Occipital lobe (tissue), 1 donor: ENCODE measurements at regions not wholly inside any gene's neighbourhood (a gene's known extent, or its start where the extent isn't known, plus 50 kb on each side); places are given as distances from the start of the nearest gene placed in this dataset.

Experiments
- DNase-seq: peaks from one replicate; lab custom pipeline; 2025; lab: John Stamatoyannopoulos, UW

DNA sequence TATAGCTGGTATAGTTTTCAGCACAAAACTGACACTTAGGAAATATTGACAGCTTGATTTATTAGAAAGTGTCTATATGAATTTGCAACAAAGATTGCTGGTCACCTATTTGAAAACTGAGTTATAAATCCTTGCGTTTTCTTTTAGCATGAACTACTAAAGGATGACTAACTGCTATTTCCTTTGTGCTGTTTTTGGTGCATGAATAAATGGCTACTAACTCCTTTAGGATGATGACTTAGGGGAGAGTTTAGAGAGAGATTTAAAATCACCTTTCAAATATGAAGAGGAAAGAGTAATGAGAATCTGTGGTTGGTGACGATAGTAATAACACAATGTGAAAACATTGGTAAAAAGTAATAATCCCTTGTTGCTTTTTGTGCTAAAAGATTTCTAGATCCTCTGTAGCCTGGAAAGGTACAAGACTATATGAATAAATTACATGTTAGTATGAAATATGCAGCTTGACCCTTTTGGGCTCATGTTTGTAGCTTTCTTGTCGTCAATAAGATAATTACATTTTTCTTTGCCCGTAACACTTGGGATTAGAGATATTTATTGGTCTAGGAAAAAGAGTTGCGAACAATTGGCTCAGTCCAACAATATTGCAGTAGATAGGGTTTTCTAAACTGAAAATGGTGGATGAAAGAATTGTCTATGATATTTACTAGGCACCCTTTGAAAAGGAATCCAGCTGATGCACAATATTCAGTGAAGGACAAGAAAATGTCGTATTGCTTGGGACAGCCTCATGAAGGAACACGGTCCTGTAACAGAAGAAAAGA is 453.0 kb downstream of the ADAMTS20 start:
- no peak for DNase-seq

DNA sequence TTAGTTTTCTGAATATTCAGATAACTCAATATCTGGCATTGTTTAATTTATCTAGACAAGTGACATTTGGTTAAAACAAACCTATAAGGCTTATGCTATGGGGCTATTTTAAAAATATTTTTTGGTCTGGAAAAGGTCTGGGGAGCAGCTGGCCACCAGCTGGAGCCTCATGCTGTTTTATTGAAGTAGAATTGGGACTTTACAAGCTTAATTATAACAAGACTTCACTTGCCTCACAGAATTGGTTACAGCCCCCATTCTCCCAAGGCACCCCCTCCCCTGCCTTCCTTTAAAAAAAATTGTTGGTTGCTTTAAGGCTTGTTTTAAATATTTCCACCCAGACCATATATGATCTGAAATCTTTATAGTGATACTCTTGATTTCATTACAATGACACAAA is 453.9 kb downstream of the ADAMTS20 start:
- no peak for DNase-seq

DNA sequence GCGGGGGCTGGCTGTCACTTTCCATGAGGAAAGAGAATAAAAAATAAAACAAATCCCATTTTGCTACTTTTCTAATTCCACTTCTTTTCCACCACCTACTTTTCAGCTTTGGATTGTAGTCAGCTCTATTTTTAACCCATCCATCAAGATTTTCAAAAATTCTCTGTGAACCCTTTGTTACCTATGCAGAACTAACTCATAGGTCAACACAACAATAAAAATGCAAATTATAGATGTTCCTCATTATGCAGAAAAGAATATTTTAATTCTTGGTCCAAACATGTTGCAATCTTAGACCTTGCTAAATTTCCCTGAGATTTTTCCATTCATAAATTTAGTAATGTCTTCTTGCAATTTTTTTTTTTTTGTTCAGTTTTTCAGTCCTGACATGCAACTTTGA is 454.5 kb downstream of the ADAMTS20 start:
- DNase-seq, result no peak

DNA sequence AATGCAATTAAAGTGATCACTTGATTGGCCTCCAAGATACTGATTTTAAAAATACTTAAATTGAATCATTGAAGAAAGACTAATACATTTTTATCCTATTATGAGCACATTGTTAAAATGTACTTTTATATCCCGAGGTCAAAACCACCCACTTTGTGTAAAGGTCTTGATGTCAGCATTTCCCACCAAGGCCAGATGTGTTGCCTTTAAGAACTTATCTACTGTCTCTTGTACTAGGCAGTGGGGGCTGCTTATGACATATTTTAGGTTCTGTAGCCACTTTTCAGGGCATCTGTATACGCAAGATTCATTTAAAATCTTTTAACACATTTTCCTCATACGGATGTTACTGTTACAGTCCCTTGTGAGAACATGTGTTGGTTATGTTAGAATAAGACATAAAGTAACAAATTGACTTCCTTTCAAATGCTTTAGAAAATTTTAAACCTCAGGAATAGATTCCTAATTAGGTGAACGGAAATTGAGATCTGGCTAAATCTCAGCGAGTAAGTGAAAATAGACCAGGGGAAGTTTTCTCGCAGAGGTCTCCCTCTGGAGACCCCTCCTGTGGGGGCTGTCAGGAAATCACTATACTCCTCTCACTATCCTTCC is 456.2 kb downstream of the ADAMTS20 start:
- no peak for DNase-seq

DNA sequence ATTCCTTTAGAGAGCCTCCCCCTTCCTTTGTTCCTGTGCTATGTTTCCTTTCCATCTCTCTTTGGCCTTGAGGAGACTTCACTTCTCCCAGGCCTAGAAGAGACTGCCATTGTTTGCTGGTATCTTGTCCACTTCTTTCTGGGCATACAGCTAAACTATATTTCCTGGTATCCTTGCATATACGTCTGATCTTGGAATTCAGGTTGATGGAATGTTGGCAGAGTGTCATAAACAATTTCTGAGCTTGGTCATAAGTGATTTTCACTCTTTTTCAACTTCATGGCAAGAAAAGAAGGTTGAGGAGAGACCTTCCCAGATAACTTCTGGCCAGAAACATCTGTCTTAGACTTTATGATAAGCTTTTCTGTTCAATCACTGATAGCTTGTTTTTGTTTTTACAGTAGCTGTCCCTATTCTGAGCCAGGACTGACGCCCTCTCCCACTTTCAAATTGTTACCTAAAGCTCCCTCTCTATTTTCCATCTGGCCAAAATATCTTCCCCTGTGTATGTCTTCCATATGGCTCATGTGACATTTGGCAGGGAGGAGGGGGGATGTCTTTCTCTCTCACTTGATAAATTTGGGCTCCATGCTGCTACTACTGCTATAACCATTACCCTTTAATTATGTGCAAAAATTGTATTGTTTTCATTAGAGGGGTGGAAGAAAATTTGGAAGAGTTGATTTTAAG is 457.0 kb downstream of the ADAMTS20 start:
- no peak for DNase-seq

DNA sequence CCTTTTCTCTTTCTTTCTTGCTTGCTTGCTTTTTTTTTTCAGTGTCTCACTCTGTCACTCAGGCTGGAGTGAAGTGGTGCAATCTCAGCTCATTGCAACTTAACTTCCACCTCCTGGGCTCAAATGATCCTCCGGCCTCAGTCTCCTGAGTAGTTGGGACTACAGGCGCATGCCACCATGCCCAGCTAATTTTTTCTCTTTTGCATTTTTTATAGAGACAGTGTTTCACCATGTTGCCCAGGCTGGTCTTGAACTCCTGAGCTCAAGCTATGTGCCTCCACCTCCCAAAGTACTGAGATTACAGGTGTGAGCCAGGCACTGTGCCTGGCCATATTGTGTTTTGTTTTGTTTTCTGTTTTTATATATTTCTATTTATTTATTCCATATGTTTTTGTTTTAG is 461.0 kb downstream of the ADAMTS20 start:
- DNase-seq, result no peak

DNA sequence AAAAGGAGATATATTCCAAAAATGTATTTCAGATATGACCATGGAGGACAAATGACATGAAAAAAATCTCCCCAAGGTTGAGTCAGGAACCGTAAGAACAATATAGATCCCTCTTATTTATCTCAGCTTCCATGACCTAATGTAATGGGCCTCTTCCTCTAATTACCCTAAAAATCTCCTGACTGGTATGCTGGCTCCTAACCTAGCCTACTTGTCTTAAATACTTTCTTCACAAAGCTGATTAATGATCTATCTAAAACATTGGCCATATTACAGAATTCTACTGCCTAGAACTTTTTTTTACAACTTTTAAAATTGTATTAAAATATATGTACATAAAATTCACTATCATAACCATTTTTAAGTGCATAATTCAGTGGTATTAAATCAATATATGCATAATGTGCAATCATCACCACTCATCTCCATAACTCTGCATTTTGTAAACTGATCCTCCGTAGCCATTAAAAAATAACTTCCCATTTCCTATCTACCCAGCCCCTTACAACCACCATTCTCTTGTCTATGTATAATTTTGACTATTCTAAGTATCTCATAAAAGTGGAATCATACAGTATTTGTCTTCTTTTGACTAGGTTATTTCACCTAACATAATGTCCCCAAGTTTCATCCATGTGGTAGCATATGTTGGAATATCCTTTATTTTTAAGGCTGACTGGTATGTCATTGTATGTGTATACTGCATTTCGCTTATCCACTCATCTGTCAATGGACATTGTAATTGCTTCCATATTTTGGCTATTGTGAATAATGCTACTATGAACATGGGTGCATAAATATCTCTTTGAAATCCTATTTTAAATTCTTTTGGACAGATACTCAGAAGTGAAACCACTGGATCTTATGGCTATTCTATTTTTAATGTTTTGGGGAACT is 464.6 kb downstream of the ADAMTS20 start:
- DNase-seq, result no peak

DNA sequence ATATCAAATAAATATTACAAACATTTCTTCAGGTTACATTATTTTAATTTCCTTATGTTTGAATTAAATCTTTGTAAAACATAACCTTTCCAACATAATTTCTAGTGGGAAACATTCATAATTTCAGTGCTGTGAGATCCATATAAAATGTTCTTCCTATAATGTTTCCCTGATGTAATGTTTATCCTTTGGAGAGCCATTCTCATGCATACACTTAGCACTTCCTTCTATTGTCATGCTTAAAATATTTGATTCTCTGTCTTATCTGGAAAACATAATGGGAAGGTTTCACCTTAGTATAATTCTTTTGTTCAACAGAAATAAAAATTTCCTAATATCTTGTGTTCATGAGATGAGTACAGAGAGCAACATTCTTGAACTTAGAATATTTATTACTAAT is 472.5 kb downstream of the ADAMTS20 start:
- DNase-seq, result no peak

DNA sequence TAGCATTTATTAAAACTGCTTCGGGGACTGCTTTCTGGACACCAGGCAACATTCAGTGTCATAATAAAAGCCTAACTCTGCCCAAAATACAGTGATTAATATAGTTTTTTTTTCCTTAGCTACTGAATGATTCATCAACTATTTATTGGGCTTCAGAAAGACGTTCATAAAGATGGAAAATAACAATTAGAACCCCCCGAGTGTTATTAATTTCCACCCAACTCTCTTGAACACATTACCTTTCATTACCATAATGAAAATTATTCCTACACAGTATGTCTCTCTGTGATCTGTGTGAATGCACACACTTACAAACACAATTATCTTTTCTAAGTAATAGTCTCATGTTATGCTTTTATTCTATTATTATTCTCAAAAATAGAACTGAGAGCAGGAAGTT is 473.0 kb downstream of the ADAMTS20 start:
- no peak for DNase-seq

DNA sequence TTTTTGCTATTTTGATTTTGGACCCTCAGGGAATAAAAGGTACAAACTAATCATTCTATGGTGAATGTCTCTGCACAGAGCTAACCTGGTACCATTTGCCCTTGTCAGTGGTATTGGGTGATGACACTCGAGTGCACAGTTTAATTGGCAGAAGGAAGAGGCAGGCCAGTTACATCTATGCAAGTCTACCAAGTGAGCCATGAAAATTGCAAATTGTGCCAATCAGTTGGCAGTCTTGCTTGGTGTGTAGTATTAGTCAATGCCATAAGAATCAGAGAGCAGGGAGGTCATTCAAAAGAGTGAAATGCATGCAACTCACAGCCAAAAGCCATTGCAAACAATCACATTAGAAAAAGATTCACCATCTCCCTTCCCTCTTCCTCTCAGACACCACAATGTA is 479.6 kb downstream of the ADAMTS20 start:
- no peak for DNase-seq

DNA sequence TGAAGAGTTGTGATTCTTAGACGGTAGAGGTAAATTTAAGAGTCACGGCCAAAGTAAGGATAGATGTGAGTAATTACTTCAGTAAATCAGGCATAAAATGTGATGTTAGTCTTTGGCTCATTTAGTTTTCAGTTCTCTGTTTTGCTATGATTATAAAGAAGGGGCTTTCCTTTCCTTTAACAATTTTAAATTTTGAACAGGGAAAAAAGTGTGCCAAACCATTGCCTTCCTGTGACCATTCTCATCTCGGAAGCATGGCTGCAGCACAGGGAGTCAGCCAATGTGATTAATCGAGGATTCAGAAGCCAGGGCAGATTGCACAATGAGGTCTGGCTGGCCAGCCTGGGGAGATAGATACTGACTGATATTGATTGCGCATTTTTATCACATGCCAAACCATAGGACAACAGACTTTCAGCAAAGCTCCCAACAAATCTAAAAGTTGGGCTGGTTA is 480.2 kb upstream of the PRICKLE1 start:
- no peak for DNase-seq

DNA sequence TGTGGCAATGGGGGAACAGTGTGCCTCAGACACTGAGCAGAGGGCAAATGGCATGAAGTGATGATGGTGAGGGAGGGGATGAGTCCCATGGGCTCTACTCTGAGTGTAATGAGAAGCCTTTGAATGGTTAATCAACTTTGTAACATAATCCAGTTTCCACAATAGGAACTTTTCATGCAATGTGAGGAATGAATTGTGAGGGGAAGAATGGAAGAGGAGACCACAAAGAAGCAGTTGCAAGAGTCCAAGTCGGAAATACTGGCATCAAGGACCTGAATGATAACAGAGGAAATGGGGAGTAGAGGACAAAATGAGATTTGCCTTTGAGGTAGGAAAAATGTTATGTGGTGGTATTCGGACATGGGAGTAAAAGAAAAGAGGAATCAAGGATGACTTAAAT is 476.9 kb upstream of the PRICKLE1 start:
- DNase-seq, result no peak

DNA sequence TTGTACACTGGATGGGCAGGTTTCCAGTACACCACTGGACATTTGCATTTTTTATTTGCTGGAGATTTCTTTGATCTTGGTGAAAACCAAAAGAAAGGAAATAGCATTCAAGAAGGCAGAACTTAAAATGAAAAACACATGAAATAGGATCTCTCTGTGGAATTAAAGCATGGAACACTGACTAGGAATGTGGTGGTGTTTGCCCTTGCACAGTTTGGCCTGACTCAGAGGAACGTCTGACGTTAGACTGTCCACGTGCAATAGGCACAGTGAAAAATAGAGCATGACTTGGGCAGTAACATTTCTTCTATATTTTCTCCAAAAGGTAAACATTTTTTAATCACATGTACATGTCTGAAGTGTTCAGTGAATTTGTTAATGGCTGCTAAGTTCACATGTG is 474.1 kb upstream of the PRICKLE1 start:
- DNase-seq, result no peak

DNA sequence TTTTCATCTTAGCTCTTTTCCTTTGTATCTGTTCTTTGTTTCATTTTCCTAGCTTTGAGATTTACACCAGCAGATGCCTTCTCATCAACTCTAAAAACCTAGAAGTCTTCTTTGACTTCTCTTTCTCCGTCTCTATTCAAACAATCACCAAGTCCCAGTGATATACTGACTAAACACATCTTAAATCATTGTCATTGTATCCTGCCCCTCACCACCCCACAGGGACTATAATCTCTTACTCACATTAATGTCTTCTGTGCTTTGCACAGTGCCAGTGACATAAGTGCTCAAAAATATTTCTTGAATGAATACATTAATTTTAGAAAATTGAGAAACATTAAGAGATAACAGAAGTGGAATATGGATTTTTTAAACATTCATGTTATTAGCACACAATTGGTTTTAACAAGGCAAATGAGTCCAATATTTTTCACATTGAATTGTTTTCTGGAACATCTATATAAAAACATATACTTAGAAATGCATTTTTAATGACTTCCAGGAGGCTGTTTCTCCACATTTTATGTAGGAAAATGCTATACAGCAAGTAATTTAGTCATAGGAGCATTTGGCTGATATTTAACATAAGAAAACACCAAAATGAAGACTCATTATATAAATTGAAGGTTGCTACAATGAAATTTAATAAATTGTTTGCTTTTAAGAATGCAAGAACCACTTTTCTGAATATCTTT is 472.8 kb upstream of the PRICKLE1 start:
- DNase-seq, result no peak

DNA sequence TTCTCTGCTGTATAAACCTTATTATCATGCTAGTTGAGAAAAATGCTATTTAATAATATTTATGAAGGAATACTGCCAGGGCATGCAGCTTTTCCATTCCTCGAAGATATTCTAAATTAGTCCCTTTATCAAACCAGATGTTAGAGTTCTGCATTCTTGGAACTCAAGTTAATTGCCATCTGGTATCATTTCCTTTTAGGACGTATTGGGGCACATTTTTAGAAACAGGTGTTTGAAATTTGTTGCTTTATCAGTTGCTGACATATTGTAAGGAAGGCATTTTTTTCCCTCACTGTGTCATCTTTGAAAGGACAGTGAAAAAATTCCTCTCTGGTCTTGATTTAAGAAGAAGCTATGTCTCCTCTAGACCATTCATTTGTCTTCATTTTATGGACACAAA is 471.2 kb upstream of the PRICKLE1 start:
- DNase-seq, result no peak

DNA sequence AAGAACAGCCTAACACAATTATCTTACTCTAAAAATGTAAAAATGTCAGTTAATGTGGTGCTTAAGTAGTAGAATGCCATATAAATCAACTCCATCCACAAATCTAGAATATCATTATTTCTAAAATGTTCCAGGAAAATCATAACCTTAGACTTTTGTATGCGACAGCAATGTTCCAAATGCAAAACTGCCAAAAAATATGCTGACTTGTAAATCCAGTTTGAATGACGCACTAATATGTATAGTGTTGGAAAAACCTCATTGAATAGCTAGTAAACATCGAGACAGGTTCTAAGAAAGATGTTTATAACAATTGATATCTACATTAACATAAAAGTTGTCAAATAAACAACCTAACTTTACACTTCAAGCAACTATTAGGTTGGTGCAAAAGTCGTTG is 469.1 kb upstream of the PRICKLE1 start:
- no peak for DNase-seq

DNA sequence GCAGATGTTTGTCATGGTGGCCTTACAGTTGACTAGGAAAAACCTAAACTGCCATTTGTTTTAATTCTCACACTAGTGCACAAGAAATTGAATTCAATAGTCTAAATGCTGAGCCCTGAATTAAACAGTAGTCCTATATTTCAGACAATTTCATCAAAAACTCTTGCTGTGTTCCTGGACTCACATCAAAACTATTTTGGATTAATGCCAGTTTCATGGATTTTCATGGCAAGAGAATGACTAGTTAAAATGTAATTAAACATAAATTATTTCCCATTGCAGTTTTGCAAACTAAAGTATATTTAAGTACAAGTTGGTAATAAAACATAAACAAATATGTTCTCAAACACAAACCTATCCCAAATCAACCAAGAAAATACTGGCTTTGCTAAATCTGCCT is 468.0 kb upstream of the PRICKLE1 start:
- DNase-seq, result no peak

DNA sequence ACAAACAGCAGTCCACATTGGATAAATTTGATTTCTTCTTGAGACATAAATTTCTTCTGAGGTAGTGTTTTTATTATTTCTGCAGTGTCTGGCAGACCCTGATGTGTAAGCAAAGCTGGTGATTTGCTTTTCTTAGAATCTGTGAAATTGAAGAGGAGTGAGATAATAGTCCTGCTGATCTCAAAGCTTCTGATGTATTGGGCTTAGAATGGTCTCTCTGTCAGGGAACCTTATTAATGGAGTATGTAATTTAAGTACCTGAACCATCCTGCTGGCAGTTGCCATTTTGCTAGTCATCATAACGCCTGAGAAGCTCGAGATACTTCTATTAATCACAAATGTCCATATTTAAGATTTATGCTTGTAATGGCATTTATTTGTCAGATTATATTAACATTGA is 464.5 kb upstream of the PRICKLE1 start:
- DNase-seq, result no peak

DNA sequence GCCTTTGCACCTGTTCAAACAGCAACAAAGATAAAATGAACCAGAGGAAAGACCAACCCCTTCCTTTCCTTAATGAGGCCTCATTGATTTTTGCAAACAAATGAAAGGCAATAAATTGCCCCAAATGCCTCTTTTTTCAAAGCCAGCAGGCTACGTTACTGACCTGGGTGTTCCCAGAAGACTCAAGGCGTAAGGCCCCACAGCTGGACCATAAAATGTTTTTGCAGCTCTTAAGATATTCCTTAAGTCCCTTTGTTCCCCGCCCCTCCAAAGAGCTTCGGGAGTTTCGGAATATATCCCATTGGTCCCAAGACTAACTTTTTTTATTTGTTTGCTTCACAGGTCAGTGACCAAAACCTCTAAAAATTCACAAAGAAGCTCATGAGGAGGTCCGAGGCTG is 462.9 kb upstream of the PRICKLE1 start:
- DNase-seq, result no peak

DNA sequence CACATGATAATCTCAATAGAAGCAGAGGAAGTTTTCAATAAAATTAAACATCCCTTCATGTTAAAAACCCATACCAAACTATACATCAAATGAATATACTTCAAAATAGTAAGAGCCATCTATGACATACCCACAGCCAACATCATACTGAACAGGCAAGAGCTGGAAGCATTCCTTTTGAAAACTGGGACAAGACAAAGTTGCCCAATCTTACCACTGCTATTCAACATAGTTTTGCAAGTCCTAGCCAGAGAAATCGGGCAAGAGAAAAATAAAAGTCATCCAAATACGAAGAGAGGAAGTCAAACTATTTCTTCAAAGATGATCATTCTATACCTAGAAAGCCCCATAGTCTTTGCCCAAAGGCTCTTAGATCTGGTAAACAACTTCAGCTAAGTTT is 454.7 kb upstream of the PRICKLE1 start:
- DNase-seq, result no peak

DNA sequence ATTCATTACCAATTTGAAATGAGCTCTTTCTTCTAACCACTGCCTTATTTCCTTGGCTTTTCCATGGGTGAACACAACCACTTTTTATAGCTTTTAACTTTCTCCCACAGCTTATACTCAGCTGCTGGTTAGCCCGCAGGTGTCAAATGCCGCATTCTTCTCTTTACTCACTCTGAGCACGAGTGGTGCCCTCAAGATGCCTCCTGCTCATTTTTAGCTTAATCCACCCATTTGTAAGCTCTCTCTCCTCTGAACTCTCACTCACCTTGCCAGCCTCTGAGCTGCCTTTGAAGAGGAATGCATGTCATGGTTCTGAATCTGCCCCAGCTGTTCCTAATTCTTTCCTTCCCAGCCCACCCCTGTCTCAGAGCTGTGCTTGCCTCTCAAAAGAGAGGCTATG is 449.4 kb upstream of the PRICKLE1 start:
- DNase-seq, result no peak
